OCI-M2 (cell line): ENCODE measurements at regions not wholly inside any gene's neighbourhood (a gene's known extent, or its start where the extent isn't known, plus 50 kb on each side); places are given as distances from the start of the nearest gene placed in this dataset.

ENCODE experiments used
- DNase-seq: peaks from one replicate; lab custom pipeline; 2025; ENCODE audit not compliant: unreplicated experiment; lab: John Stamatoyannopoulos, UW

- no peak for DNase-seq
These were observed 118.9 kb upstream of the PLEKHG7 start for GRCh38 chr12:92583910-92584309.

GRCh38 chr12:92582893-92583292 is 119.9 kb upstream of the PLEKHG7 start:
- DNase-seq, result no peak

- DNase-seq, result no peak
These were observed 120.3 kb upstream of the PLEKHG7 start for GRCh38 chr12:92582475-92582874.

GRCh38 chr12:92581604-92582003 is 121.2 kb upstream of the PLEKHG7 start:
- DNase-seq, result no peak

- no peak for DNase-seq
These were observed 127.7 kb upstream of the PLEKHG7 start for GRCh38 chr12:92574911-92575570.

GRCh38 chr12:92574051-92574783 is 128.6 kb upstream of the PLEKHG7 start:
- DNase-seq, result no peak

GRCh38 chr12:92573104-92573503 is 129.7 kb upstream of the PLEKHG7 start:
- DNase-seq, result no peak

GRCh38 chr12:92571844-92572543 is 130.8 kb upstream of the PLEKHG7 start:
- no peak for DNase-seq

GRCh38 chr12:92571169-92571568 is 131.6 kb upstream of the PLEKHG7 start:
- no peak for DNase-seq

- DNase-seq, result peak; percentile 22
These were observed 132.6 kb upstream of the PLEKHG7 start for GRCh38 chr12:92570056-92570753.

- DNase-seq, result no peak
These were observed 134.1 kb upstream of the PLEKHG7 start for GRCh38 chr12:92568691-92569090.

- no peak for DNase-seq
These were observed 136.3 kb upstream of the PLEKHG7 start for GRCh38 chr12:92566448-92567019.

- DNase-seq, result no peak
These were observed 139.0 kb upstream of the PLEKHG7 start for GRCh38 chr12:92563819-92564218.

GRCh38 chr12:92562063-92562734 is 140.6 kb upstream of the PLEKHG7 start:
- DNase-seq, result no peak

GRCh38 chr12:92561543-92561899 is 141.3 kb upstream of the PLEKHG7 start:
- DNase-seq, result no peak

- no peak for DNase-seq
These were observed 141.9 kb upstream of the PLEKHG7 start for GRCh38 chr12:92560713-92561542.

- no peak for DNase-seq
These were observed 144.0 kb upstream of the PLEKHG7 start for GRCh38 chr12:92558806-92559205.

- no peak for DNase-seq
These were observed 144.5 kb upstream of the PLEKHG7 start for GRCh38 chr12:92558215-92558773.

- DNase-seq, result no peak
These were observed 145.4 kb upstream of the PLEKHG7 start for GRCh38 chr12:92557422-92557724.
